ENCODE measurements at regions not wholly inside any gene's neighbourhood (a gene's known extent, or its start where the extent isn't known, plus 50 kb on each side); places are given as distances from the start of the nearest gene placed in this dataset.
"Not testable (repeated sequence)": the region's sequence is repeated elsewhere in the genome, so short reads cannot be mapped to it uniquely, and the experiment has no call there.

GRCh38 chr1:168826269-168826668 lies 97.3 kb upstream of the DPT start:
- DNase-seq = no peak

- DNase-seq = no peak
Measured at GRCh38 chr1:168827557-168827956, 98.6 kb upstream of the DPT start.

- DNase-seq = no peak
Measured at GRCh38 chr1:168829876-168830275, 100.9 kb upstream of the DPT start.

- DNase-seq = no peak
Measured at GRCh38 chr1:168830562-168830961, 101.6 kb upstream of the DPT start.

- DNase-seq = no peak
Measured at GRCh38 chr1:168832661-168833060, 103.7 kb upstream of the DPT start.

- DNase-seq = no peak
Measured at GRCh38 chr1:168833362-168833761, 104.4 kb upstream of the DPT start.

- no peak for DNase-seq
Measured at GRCh38 chr1:168833801-168834224, 104.8 kb upstream of the DPT start.

- DNase-seq = no peak
Measured at GRCh38 chr1:168834225-168834872, 105.3 kb upstream of the DPT start.

- no peak for DNase-seq
Measured at GRCh38 chr1:168835176-168835575, 106.2 kb upstream of the DPT start.

GRCh38 chr1:168835791-168836190 lies 106.8 kb upstream of the DPT start:
- DNase-seq = no peak

GRCh38 chr1:168836469-168836868 lies 107.5 kb upstream of the DPT start:
- no peak for DNase-seq

GRCh38 chr1:168837230-168837629 lies 108.2 kb upstream of the DPT start:
- not testable (repeated sequence) for DNase-seq

GRCh38 chr1:168842306-168842705 lies 113.3 kb upstream of the DPT start:
- no peak for DNase-seq

GRCh38 chr1:168842916-168843315 lies 113.9 kb upstream of the DPT start:
- no peak for DNase-seq

- no peak for DNase-seq
Measured at GRCh38 chr1:168843401-168843800, 114.4 kb upstream of the DPT start.

- no peak for DNase-seq
Measured at GRCh38 chr1:168843950-168844349, 114.9 kb upstream of the DPT start.

- DNase-seq = no peak
Measured at GRCh38 chr1:168845140-168845539, 116.1 kb upstream of the DPT start.

GRCh38 chr1:168848051-168848450 lies 119.0 kb upstream of the DPT start:
- no peak for DNase-seq

GRCh38 chr1:168861421-168862004 lies 132.5 kb upstream of the DPT start:
- no peak for DNase-seq

- DNase-seq = no peak
Measured at GRCh38 chr1:168863772-168864171, 134.8 kb upstream of the DPT start.

GRCh38 chr1:168864266-168864665 lies 135.3 kb upstream of the DPT start:
- no peak for DNase-seq

GRCh38 chr1:168865850-168866620 lies 137.0 kb upstream of the DPT start:
- no peak for DNase-seq

- DNase-seq = no peak
Measured at GRCh38 chr1:168867941-168868634, 139.1 kb upstream of the DPT start.

GRCh38 chr1:168871531-168871930 lies 142.5 kb upstream of the DPT start:
- DNase-seq = no peak
